NCI-H1694 (cell line): ENCODE measurements at regions not wholly inside any gene's neighbourhood (a gene's known extent, or its start where the extent isn't known, plus 50 kb on each side); places are given as distances from the start of the nearest gene placed in this dataset.

Experiments
- DNase-seq: peaks from one replicate; lab custom pipeline; 2025; lab: John Stamatoyannopoulos, UW

DNA sequence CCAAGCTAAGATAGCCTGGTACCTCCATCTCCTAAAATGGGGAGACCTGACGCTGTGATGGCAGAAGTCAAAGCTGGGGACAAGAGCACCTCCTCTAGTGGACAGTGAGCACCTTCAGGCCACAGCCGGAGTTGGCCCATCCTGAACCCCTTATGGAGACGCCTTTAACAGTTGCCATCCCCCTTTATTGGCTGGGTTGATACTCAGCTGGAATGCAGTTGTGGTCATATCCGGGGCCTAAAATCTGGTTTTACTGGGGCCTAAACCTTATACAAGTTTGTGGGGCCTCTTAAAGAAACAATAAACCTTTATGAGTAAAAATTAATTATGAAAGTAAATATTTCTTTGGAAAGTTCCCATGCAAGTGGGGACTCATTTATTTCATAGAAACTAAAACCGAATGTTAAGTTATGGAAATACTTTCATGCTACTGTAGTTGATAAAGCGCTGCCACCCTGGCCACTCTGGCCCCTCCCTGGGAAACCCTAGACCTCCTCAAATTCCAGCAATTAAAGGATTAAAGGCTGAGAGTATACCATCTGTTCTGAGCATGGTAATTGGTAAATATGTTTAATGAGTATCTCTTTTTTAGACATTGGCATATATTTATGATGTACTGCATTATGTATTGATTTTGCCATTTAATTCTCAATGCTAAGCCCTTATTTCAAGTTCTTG lies 95.1 kb upstream of the SASH1 start:
- DNase-seq, result no peak

DNA sequence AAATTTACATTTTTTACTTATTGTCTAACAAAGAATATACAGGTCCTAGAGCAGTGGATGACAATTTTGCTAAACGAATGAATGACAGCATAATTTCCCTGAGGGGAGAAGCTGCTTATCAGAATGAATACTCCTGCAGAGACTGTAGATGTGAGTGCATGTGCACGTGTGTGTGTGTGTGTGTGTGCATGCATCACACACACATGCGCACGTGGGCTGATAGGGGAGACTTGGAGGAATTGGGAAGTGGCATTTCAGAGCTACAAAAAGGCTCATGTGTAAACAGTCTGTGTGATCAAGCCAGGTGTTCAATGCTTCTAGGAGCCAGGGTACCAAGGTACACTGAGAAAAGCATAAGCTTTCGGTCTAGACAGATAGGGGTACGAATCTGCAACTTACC lies 93.5 kb upstream of the SASH1 start:
- DNase-seq, result no peak

DNA sequence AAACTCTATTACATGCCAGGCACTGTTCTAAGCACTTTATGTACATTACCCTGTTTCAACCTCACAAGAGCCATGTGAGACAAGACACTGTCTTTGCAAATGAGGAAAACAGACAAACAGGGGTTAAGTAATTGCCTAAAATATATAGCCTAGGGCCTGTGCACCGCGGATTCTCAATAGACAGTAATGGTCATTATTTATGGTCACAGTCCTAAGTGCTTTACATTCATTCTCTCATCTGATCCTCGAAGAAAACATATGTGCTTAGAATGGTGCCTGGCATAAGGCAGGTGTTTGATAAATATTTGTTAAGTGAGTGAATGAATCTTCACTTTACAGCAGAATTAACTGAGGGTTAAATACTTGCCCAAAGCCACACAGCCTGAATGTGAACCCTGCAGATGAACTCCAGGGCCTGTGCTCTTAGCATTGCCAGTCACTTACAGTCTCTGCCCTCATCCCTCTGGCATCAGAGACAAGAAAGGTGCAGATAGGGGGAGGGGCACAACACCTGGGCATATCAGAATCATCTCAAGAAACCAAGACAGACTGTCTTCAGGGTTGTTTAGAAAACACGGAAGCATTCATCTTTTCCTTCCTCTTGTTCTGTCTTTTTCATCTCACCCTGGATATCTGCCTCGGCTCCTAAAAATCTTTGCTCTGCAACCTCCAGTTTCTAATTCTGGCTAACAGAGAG lies 92.8 kb upstream of the SASH1 start:
- no peak for DNase-seq

DNA sequence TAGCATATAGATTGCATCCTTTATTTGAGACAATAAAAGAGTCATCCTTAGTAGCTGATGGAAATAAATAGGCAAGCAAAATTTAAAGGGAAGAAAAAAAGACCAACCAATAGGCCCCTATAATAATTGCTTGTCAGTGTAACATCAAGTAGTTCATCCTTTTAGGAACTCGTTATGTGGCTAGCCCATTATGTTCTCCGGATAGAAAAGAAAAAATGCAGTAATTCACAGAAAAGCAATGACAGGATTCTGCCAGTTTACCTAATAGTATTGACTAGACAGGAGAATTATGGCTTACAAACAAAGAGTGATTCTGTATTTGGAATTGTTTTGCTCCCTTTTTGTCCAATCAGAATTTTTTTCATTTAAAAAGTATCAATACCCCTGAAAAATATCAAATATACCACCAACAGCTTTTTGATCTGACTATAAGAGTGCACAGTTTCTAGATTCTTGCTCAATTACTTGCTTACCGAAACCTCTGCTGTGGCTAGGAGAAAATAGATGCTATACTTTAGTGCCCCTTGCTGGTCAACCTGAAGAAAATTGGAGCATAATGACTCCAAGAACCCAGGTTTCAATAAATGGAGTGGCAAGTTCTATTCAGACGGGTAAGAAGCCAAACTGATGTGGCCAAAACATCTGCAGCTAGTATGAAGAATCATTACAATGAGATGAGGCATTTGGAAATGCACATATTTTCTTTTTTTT lies 91.5 kb upstream of the SASH1 start:
- DNase-seq, result no peak

DNA sequence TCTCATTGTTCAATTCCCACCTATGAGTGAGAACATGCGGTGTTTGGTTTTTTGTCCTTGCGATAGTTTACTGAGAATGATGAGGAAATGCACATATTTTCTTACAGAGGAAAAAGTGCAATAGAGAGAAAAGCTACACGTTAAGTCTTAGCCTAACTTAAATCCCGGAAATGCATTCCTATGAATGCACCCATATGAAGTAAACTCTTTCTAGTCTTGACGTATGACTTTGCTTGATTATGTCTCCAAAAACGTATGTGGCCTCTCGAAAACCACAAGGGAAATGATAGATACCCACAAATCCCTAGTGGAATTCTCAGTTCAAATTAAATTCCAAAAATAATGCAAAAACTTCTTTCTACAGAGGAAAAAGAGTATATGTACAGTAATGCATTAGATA lies 90.7 kb upstream of the SASH1 start:
- no peak for DNase-seq

DNA sequence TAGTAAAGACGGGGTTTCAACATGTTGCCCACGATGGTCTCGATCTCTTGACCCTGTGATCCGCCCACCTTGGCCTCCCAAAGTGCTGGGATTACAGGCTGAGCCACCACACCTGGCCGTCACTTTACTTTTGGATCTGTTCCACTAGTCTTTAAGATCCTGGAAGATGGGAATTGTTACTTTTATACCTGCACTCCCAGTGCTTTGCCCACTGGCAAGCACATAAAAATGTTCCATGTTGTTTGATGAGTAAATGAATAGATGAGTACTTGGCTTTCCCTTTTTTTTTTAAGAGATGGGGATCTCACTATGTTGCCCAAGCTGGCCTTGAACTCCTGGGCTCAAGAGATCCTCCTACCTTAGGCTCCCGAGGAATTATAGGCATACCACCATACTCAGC lies 84.8 kb upstream of the SASH1 start:
- DNase-seq, result no peak

DNA sequence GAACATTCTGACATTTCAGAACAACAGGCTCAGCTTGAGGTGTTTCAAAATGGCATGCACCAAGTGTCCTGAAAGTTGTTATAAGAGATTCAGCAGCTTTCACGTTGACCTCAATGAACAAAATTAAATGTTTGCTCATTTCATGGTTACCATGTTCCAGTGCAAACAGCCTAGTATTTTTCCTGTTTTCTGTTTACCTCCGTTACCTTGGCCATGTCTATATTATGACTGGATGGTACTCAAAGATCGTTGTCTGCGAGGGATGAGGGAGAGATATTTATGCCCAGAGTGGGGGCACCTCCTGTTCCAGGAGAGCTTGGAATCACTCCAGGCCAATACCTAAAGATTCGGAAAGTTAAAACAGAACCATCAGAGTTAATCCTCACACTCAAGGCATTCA lies 83.8 kb upstream of the SASH1 start:
- no peak for DNase-seq

DNA sequence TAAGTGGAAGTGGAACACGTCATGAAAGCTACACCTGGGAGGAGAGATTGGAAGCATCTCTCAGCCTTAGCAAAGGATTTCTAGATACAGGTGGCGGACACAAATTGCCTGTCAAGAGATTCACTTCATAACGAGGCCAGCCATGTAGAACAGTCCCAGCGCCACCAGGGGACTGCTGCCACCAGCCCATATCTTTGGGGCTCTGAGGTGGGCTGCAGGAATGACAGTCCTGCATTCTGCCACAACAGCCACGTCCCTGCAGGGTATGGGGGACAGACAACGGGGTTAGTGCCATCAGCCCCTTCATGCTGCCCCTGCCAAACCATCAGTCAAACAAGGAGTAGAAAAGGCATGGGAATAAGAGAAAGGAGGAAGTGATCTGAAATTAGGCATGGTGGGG lies 81.2 kb upstream of the SASH1 start:
- DNase-seq, result no peak

DNA sequence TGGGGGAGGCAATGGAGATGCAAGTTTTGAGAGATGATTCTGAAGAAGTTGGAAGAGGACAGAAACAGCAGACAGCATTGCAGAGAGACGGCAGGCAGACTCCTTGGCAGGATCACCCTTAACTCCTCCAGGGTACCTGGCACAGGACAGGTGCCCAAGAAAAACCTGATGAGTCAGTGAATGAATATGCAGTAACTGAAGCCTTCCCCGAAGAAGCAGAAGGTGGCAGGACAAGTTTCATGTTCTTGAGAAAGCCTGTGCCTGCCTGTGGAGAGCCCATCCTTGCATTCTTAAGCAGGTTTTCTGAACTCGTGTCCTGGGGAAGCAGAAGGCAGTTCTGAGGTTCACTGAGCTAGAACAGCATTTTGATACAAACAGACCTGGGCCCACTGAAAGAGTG lies 79.6 kb upstream of the SASH1 start:
- DNase-seq, result no peak

DNA sequence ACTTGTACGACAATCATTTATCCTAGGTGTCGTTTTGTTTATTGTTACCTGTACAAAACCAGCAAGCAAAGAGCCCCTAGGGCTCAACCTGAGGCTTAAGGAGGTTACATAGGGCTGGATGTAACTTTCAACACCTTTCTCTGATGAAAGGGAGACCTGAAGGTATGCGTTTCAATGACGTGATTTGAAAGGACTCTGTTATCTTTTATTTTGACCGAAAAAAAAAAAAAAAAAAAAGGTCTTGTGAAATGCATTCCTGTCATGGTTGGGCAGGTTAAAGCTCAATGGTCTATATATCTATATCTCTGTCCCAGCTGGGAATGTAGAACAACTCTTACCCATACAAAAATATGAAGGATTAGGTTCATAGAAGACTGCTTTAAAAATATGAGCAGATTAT lies 78.7 kb upstream of the SASH1 start:
- no peak for DNase-seq

DNA sequence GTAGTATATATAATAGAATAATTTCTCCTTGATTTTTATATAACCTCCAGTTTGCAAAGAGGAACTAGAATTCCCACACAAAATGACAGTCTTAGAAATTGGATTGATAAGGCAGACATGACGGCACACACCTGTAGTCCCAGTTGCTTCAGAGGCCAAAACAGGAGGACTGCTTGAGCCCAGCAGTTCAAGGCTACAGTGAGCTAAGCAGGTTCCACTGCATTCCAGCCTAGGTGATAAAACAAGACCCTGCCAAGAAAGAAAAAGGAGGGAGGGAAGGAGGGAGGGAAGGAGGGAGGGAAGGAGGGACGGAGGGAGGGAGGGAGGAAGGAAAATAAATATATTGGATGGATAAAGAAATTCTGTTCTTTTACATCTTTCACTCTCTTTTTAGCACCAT lies 77.6 kb upstream of the SASH1 start:
- no peak for DNase-seq

DNA sequence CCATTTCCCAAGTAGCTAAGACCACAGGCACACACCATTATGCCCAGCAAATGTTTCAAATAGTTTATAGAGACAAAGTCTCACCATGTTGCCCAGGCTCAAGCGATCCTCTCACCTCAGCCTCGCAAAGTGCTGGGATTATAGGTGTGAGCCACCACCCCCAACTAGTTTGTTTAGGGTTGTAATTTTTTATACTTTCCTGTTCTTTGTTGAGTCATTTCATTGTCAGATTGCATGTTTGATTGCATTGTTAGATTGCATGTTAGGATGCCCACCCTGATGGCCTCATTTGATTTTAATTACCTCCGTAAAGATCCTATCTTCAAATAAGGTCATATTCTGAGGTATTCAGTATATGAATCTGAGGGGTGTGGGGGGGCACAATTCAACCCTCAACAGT lies 73.3 kb upstream of the SASH1 start:
- no peak for DNase-seq

DNA sequence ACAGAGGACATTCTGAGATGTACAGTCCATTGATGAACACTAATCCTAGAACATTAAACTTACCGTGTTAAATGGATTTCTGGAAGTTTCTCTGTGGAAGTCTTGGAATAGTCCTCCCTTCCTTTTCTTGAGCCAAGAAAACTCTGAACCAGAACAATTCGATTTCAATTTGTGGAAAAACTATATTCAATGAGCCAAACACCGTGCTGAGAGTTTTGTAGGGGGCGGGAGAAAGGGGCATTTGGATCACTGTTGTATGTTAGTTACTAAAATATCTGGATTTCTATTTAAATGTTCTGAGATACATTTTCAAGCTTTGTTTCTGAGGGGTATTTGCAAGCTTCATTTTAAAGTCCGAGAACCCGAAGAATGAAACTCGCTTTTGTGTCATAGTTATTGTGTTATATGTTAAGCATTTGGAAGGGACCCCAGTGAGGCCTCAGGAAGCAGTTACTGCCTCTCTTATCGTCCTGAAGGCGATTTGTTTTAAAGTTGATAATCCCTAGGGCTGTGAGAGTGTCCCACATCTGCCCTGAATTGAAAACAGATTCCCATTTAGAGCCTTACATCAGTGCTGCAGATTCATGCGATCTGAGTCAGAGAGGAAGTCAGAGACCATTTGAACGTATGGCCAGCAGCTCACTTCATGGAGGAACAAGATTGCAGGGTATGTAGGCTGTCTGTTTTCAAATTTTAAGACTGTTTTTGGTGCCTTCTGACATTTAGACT lies 70.8 kb upstream of the SASH1 start:
- DNase-seq, result no peak

DNA sequence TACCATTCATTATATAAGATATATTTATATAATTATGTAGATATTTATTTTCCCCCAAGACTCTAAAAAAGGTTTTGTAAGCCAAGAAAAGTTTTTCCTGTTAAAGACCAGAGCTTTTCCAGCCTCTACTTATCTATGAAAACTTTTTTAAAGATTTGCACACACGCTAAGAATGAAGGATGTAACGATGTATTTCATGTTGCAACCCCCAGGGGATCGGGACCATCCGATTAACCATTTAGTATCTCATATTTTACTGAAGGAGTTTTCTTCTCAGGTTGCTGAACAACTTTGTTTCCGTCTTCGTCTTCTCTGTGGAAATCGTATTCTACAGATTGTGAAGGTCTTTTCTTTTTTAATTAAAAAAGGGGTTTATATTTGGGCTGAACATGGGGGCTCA lies 70.0 kb upstream of the SASH1 start:
- DNase-seq, result no peak

DNA sequence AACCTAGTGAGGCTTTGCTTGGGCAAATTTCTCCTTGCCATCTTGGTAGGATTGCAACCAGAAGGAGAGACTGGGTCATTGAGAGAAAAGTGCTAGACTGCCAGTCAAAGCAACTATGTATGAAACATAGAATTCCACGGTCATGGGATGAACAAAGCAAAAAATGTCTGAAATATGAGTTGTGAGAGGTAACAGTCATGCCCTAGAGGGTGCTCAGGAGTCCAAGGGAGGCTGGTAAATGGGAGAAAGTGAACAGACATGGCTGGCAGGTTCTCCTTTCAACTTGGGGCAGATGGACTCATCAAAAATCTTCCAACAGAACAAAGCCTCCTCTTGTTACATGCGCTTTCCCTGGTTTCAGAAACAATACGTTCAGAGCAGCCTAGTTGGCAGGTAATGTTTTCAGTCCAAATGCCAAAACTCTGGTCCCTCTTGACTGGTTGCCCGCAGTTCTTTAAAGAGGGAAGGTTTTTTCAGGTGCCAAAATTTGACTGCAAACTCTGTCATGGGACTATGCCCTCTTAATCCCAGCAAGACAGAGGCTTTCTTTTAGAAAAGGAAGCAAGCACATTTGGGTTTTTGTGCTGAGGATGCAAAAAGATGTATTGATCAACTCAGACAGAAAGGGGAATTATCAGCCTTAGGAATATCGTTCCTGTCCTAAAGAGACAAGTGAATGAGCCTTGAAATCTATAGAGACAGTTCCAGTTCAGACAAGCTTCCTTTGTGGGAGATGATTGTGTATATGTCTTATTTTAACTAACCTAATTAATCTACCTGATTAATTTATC lies 68.5 kb upstream of the SASH1 start:
- no peak for DNase-seq

DNA sequence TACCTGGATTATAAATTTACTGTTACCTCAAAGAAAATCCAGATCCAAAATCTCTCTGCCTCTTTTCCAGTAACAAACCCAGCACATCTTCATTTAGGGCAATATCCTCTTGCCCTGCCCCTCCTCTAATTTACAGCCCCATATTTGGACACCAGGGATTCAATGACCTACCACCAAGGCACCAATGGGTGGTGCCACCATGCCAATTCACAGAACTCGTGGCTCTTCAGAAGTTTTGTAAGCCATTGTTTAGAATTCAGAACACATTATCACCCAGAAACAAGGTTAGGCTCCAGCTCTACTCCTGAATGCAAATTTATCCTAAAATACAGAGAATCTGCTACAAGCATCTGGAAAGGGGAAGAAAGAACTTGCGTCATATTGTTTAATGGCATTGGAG lies 67.8 kb upstream of the SASH1 start:
- DNase-seq, result no peak

DNA sequence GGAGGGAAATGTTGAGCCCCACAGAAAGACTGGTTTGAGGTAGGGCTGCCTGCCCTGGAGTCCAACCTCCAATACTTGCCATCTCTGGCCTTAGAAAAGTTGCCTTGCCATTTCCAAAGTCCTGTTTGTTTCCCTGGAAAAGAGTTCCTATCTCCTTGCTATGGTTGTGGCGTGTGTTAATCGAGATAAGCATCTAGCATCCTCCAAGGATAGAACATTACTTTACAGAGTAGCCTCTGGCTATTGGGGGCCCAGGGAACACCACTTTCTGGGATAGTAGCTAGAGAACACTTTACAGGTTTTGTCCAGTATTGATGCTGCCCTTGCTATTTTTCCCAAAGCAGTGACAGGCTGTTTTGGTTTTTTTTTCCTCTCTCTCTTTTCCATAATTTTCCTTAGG lies 57.4 kb upstream of the SASH1 start:
- no peak for DNase-seq

DNA sequence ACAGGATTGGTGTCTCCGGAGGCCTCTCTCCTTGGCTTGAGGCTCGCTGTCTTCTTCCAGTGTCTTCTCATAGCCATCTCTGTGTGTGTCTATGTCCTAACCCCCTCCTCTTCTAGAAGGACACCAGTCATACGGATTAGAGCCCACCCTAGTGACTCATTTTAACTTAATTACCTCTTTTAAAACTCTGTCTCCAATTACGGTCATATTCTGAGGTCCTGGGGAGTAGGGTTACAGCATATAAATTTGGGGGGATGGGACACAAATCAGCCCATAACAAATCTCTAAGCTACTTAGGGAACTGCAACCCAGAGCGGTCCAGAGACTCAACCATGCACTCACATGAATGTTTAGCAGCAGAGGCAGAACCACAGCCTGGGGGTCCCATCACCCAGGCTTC lies 56.1 kb upstream of the SASH1 start:
- no peak for DNase-seq

DNA sequence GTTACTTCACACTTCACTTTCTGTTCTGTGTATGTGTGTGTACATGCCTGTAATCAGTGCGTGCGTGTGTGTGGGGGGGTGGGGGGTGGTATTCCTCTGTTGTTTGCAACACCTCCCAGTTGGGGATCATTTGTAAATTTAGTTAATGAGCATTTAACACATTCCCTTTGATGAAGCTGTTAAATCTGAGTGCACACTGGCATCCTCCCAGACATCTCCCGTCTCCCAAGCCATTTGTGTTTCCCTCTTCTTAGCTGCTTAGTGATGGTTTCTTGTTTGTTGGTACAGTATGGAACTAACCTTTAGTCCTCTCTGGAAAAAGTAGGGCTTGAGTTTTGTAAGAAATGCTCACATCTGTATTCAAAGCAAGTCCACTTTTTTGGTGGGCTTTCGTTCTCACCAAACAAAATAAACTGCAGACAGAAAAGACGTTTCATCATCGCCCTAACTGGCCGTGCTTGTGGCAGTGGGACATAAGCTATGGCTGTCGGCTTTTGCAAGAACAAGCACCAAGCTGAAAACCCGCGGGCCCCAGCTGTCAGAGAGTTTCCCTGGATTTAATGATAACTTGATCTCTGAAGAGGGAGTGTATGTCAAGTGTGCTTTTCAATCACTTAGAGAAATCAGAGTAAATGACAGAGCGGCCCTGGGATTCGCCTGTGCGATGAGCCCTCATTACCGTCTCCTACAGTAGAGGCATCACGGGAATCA lies 54.9 kb upstream of the SASH1 start:
- no peak for DNase-seq

DNA sequence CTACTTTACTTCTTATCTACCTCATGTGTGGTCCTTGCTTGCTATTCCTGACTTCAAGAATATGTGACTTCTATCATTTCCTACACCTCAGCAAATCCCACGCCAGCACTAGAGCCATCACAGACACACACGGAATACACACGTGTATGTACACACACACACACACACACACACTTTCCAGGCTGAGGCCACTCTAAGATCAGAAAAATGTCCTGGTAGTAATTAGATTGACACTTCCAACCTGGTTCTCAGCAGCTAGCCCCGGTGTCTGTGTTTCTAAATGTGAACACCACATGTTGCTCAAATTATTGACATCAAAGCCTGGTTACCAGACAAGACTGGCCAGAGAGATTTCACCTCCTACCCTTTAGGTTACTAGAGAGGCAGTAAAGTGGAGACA lies 54.1 kb upstream of the SASH1 start:
- DNase-seq, result no peak

DNA sequence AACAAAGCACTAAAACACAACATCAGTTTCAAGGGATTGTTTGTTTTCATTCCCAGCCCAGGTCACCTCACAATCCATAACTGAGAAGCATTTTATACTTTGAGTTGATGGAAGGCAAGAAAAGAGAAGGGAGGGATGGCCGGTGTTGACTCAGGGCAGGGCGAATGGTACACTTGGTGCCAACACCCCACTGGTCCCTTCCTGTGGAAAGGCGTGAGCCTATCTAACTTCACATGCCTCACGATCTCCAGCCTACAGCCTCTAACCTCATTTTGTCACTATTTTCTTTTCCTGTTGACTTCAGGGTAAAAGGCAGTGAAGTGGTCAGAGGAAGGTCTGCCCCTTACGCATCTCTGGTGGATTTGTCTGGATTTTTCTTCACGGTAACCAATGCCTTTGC lies 53.5 kb upstream of the SASH1 start:
- no peak for DNase-seq
